ENCODE measurements at regions not wholly inside any gene's neighbourhood (a gene's known extent, or its start where the extent isn't known, plus 50 kb on each side); places are given as distances from the start of the nearest gene placed in this dataset.

- no peak for DNase-seq
Measured at GRCh38 chr18:33805592-33805991, 227.6 kb downstream of the ASXL3 start.

GRCh38 chr18:33804258-33804657 is 226.2 kb downstream of the ASXL3 start:
- peak; percentile 74 for DNase-seq

- no peak for DNase-seq
Measured at GRCh38 chr18:33803636-33804035, 225.6 kb downstream of the ASXL3 start.

GRCh38 chr18:33802955-33803354 is 224.9 kb downstream of the ASXL3 start:
- DNase-seq, result peak; percentile 96
